ENCODE measurements at regions not wholly inside any gene's neighbourhood (a gene's known extent, or its start where the extent isn't known, plus 50 kb on each side); places are given as distances from the start of the nearest gene placed in this dataset.

DNA sequence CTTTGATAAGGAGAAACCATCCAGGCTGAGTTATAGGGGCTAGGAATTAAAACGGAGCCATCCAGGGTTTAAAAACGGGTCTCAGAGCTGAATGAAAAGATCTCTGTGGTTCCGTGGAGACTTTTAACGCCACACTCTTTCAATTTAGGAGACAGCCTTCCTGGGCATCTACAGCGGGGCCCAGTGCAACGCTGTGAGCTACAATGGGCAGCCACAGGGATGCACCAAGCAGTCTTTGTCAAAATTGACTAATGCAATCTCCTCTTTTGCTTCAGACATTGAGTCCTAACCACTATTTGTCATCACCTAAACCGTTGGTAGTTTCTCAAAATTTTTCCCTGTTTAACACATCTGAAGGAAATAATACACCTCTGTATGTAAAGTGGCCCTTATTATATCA lies 96.6 kb upstream of the ABCA1 start:
- no peak for DNase-seq

DNA sequence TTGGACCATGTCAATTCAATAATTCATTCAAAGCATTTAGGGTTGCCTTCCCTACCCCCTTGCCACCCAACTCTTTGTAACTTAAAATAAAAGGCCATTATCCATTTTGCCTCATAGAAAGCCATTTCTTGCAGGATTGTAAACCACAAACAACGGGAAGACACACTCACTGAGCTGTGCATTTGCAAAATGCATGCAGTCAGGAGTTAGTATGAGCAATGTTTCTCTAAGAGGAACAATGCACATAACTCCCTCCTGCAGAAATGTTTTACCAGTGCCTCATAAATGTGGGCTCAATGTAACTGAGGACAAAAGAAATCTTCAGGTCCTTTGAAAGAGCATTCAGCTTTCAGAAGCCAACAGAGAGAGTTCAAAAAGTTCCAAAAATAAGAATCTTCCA lies 98.5 kb upstream of the ABCA1 start:
- DNase-seq: no peak

GRCh38 chr9:105027084-105027483 lies 99.1 kb upstream of the ABCA1 start:
- DNase-seq: no peak

- no peak for DNase-seq
Observed at GRCh38 chr9:105030285-105030684, 102.3 kb upstream of the ABCA1 start.

GRCh38 chr9:105037139-105037538 lies 109.2 kb upstream of the ABCA1 start:
- DNase-seq: no peak

DNA sequence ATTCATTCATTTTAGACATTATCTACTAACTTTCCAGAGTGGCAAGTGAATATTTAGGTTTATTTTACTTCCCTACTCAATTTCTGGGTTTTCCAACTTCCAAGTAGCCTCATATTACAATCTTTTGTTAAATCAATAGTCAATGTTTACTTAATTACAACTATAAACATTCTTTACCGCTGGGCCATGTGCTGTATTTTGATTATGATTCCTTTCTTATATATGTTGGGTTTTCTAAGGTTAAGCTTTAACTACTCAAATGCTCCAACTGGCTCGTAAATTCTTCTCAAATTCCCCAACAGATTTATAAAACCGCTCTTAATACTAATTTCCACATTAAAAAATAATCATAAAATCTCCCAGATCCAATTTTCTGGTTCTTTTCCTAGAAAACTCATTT lies 110.1 kb upstream of the ABCA1 start:
- no peak for DNase-seq

DNA sequence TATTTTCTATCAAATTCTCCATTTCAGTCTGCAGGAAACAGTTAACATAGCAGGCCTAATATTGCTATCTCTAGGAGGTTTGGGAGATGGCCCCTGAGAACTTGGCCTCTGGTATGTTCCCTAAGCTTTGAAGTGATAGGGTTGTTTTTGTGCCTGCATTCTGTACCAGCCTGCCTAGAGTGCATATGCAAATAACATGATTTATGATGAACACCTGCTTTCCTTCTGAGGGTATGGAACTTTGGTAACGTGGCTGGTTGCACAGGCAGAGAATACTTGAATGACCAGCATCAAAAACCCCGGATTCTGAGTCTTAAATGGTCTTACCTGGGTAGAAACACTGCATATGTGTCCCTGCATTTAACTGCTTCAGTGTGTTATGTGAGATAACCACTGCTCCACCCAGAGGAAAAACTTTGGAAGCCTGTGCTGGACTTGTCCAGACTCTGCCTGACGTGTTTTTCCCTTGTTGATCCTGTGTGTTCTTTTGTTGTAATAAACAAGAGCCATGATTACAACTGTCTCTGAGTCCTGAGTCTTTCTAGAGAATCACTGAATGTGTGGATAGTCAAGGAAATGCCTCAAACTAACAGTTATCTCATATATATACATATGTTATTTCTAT lies 111.3 kb upstream of the ABCA1 start:
- no peak for DNase-seq

DNA sequence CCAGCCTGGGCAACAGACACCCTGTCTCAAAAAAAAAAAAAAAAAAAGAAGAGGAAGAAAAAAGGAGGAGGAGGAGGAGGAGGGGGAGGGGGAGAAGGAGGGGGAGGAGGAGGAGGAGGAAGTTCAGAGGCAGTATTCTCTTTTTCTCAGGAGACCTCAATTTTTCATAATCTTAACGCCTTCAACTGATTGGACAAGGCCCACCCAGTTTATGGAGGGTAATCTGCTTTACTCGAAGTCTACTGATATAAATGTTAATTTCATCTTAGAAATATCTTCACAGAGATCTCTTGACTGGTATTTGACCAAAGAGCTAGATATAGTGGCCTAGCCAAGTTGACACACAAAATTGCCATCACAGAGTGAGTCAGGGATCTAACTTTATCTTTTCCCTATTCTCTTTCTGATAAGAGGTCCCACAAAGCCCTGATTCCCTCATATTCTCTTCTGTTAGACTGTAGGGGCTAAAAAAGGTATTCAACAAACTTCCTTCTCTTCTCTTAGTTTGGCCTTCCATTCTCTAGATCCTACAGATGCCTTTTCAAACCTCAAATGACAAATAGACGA lies 115.5 kb upstream of the ABCA1 start:
- no peak for DNase-seq

DNA sequence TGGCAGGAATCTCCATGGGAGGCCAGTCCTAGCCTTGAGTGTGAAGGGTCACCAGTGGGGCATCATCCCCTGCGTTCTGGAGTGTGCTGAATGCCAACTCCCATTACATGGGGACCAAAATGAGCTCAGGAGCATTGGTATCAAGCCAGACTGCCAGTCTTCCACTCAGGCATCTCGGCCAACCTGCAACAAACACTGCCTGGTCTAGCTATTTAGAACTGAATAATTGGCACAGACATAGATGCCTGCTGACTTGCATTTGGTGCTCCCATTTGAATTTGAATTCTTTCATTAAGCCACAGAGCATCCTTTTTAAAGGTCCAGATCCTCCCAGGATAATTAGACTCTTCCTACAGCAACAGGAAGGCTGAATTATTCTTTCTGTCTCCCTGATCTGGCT lies 116.6 kb upstream of the ABCA1 start:
- DNase-seq: no peak

- no peak for DNase-seq
Observed at GRCh38 chr9:105046907-105047741, 119.2 kb upstream of the ABCA1 start.

DNA sequence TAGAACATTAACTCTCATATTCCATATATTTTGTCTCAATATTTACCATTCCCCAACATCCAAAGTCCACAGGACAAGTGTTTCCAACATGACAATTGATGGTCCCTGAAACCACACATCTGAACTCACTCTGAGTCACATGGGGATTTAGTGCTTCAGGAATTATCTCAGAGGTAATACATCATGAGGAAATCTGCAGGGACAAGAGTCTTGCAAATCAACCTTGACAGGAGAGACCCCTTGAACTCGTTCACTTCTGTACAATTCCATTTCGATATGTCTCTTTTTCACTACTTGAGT lies 119.7 kb upstream of the ABCA1 start:
- DNase-seq: no peak

DNA sequence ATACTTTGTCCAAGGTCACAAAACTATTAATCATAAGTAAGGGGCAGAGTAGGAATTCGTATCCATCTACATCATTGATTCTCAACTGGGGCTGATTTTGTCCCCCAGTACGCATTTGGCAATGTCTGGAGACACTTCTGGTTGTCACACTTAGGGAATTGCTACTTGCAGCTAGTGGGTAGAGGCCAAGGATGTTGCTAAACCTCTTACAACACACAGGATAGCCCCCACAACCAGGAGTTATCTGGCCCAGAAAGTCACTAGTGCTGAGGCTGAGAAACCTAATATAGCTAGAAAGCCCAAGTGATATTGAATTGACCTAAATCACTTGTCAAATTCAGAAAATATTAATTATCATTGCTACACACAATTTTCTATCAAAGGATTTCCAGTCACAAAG lies 120.4 kb upstream of the ABCA1 start:
- DNase-seq: no peak

DNA sequence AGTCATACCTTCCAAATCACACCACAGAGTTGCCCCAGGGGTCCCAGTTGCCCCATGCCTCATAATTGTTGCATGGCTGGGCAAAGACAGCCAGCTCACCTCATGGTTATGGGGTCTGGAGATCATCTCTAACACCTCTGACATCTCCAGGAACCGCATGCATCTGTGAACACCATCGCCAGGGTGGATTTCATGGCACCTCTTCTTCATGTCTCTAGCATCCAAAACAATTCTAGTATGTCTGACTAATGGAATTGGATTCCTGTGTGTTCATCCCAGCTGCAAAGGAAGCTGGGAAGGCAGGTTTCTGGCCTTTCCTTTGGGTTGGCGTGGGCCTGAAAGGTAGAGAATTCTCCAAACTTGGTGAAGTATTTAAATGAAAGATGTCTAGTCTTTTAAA lies 122.3 kb upstream of the ABCA1 start:
- DNase-seq: no peak

DNA sequence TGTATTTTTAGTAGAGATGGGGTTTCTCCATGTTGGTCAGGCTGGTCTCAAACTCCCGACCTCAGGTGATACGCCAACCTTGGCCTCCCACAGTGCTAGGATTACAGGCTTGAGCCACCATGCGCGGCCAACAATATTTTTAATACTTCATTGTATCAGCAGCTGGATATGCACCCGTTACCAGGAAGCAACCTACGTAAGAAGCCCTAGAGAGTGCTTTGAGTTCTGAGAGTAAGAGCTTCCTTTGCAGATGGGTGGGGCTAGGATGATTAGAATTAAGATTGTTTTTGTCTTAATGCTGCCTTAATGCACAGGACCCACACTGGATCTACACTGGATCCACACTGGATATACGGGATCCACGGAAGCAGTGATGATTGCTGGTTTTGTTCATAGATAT lies 123.9 kb upstream of the ABCA1 start:
- DNase-seq: no peak

GRCh38 chr9:105052346-105052745 lies 124.4 kb upstream of the ABCA1 start:
- no peak for DNase-seq

GRCh38 chr9:105053209-105053652 lies 125.3 kb upstream of the ABCA1 start:
- DNase-seq: peak in 1 of 2 donors; percentile 48

DNA sequence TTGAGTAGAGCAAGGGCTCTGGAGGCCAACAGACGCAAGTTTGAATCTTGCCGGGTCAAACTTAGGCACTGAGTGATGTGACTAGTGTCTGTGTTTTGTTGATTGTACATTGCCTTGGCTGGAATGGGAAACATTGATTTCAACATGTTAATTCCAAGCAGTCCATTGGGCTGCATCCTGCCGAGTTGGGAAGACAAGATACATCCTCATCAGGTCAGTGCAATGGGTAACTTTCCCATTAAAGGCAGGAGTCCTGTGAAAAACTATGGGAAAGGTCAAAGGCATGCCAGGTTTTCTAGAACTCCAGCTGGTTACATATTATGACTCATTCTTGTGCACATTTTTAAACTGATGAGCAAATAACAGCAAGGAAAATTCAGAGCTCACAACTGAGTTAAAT lies 126.5 kb upstream of the ABCA1 start:
- DNase-seq: no peak

- DNase-seq: no peak
Observed at GRCh38 chr9:105055917-105056316, 128.0 kb upstream of the ABCA1 start.

DNA sequence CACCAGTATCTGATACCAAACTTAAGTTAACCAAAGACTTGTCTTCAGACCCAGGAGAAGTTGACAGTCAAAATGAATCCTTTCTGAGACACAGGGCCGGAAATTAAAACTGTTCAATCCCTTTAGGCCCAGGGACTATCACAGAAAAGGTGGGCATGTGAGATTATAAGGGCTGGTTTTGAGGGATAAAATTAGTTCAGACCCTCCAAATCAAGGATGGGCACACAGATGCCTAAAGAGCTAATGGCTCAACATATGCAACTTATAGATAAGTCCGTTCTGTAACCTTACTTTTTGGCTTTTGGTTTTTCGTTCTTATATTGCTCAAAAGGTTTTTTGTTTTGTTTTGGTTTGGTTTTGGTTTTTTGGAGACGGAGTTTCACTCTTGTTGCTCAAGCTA lies 129.6 kb upstream of the ABCA1 start:
- DNase-seq: no peak

GRCh38 chr9:105059252-105059651 lies 131.3 kb upstream of the ABCA1 start:
- DNase-seq: no peak

DNA sequence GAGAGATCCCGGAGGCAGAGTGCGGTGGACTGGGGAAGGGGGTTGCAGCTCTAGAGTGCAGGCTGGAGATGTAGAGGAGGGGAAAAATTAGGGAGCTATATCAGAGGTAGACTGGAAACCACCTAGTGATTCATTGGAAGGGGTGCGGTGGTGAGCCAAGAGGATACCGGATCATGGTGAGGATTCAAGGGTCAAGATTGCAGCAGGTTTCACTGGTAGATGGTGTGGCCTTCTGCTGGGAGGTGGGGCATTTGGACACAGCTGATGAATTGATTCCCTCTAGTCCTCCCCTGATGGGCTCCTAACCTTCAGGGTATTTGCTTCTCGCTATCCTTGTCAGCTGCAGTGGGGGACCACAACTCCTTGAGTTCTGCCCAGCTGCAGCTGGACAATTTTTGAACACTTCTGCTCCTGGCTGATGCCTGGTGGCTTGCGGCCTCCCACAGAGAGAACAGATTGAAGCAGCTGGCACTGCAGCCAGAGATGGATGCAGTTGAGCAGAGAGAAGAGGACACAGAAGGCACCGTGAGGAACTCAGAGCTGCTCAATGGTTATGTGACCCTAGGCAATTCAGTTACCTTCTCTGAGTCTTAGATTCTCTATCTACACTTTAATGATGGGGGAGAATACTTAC lies 134.4 kb upstream of the ABCA1 start:
- no peak for DNase-seq

- peak; percentile 51 to 55 for DNase-seq
Observed at GRCh38 chr9:105064248-105065097, 136.5 kb upstream of the ABCA1 start.

Measured in bone marrow (tissue), 2 donors.